ENCODE measurements at regions not wholly inside any gene's neighbourhood (a gene's known extent, or its start where the extent isn't known, plus 50 kb on each side); places are given as distances from the start of the nearest gene placed in this dataset.
"Not testable (repeated sequence)": the region's sequence is repeated elsewhere in the genome, so short reads cannot be mapped to it uniquely, and the experiment has no call there.

- H3K27ac ChIP-seq; H3K36me3 ChIP-seq; H3K4me3 ChIP-seq; H3K9ac ChIP-seq (ENCODE audit: low read depth in 2 of 2, low read length in 2 of 2); H3K27me3 ChIP-seq; intact Hi-C loops (cut with DNase I); H3K9me3 ChIP-seq; H3K4me1 ChIP-seq; DNase-seq: not testable (repeated sequence)
These were observed 50.8 kb upstream of the GRIN2B start for GRCh38 chr12:14032191-14032590.

- Histone ChIP-seq H3K9me3 (no peaks in the 10 kb centered on the region), H3K27ac (no peak overlapping the region), H3K27me3 (no peaks in the 10 kb centered on the region), H3K4me1 (no peaks in the 10 kb centered on the region), H3K4me3 (no peak overlapping the region), H3K9ac (ENCODE audit: low read depth in 2 of 2, low read length in 2 of 2) (no peak overlapping the region), H3K36me3 (no peaks in the 10 kb centered on the region)
- TF ChIP-seq CTCF (IDR thresholded peaks at IDR 0.05) = no peak
- DNase-seq = no peak
- intact Hi-C loops (cut with DNase I) = no loop called here
These were observed 62.4 kb upstream of the GRIN2B start for GRCh38 chr12:14043776-14044175.

- H3K27ac ChIP-seq = no peak overlapping the region
- H3K9ac ChIP-seq (ENCODE audit: low read depth in 2 of 2, low read length in 2 of 2) = no peak overlapping the region
- no peak for DNase-seq
- no peaks in the 10 kb centered on the region for H3K9me3 ChIP-seq
- no peak for TF ChIP-seq CTCF (IDR thresholded peaks at IDR 0.05)
- intact Hi-C loops (cut with DNase I) = no loop called here
- no peak overlapping the region for H3K4me3 ChIP-seq
- H3K36me3 ChIP-seq = no peaks in the 10 kb centered on the region
- H3K4me1 ChIP-seq = no peaks in the 10 kb centered on the region
- no peaks in the 10 kb centered on the region for H3K27me3 ChIP-seq
These were observed 67.6 kb upstream of the GRIN2B start for GRCh38 chr12:14048941-14049545.

- Histone ChIP-seq H3K9ac (ENCODE audit: low read depth in 2 of 2, low read length in 2 of 2) (no peak overlapping the region), H3K27me3 (no peaks in the 10 kb centered on the region), H3K27ac (no peak overlapping the region), H3K4me1 (no peaks in the 10 kb centered on the region), H3K4me3 (no peak overlapping the region), H3K9me3 (no peaks in the 10 kb centered on the region), H3K36me3 (no peaks in the 10 kb centered on the region)
- DNase-seq = no peak
- intact Hi-C loops (cut with DNase I) = no loop called here
- TF ChIP-seq CTCF (IDR thresholded peaks at IDR 0.05) = no peak
These were observed 76.5 kb upstream of the GRIN2B start for GRCh38 chr12:14057895-14058294.

GRCh38 chr12:14058717-14059116 is 77.3 kb upstream of the GRIN2B start:
- H3K27me3 ChIP-seq = no peaks in the 10 kb centered on the region
- no peak for DNase-seq
- no peak overlapping the region for H3K4me3 ChIP-seq
- H3K36me3 ChIP-seq = no peaks in the 10 kb centered on the region
- H3K27ac ChIP-seq = no peak overlapping the region
- no peak for TF ChIP-seq CTCF (IDR thresholded peaks at IDR 0.05)
- intact Hi-C loops (cut with DNase I) = no loop called here
- H3K9me3 ChIP-seq = no peaks in the 10 kb centered on the region
- H3K4me1 ChIP-seq = no peaks in the 10 kb centered on the region
- no peak overlapping the region for H3K9ac ChIP-seq (ENCODE audit: low read depth in 2 of 2, low read length in 2 of 2)

GRCh38 chr12:14059548-14059947 is 78.1 kb upstream of the GRIN2B start:
- intact Hi-C loops (cut with DNase I) = no loop called here
- Histone ChIP-seq H3K4me1 (no peaks in the 10 kb centered on the region), H3K4me3 (no peak overlapping the region), H3K9ac (ENCODE audit: low read depth in 2 of 2, low read length in 2 of 2) (no peak overlapping the region), H3K36me3 (no peaks in the 10 kb centered on the region), H3K9me3 (no peaks in the 10 kb centered on the region), H3K27ac (no peak overlapping the region), H3K27me3 (no peaks in the 10 kb centered on the region)
- DNase-seq = no peak
- TF ChIP-seq CTCF (IDR thresholded peaks at IDR 0.05) = no peak
